HG02623 (cell line): ENCODE measurements at regions not wholly inside any gene's neighbourhood (a gene's known extent, or its start where the extent isn't known, plus 50 kb on each side); places are given as distances from the start of the nearest gene placed in this dataset.

Experiments used
- ATAC-seq: cut with Tn5 transposase; IDR thresholded peaks from one replicate; pipeline ENCODE4 v1.9.1; 2021; ENCODE audit warnings: moderate library complexity; ENCODE audit not compliant: unreplicated experiment

DNA sequence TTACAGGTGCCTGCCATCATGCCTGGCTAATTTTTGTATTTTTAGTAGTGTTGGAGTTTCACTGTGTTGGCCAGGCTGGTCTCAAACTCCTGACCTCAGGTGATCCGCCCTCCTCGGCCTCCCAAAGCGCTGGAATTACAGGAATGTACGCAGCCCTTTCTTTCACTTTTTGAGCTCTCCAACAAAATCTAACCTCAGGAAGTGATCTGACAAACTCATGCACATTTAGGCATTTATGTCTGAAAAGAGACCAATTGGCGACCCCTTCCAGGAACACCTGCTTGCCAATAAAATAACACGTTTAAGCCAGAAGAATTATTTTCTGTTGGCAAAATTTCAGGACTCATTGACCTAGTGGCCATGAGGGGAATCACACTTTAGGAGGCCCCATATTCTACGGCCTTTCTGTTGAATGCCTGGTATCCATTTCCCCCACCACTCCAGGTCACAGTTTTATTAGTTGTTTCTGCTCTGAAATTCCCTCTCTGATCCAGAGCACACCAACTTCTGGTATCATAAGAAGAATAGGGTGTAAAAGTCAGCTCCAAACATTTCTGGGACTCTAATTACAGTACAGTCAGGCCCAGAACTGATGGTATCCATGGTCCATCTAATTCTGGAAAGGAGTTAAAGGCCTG is 65.8 kb upstream of the FRMD4A start:
- ATAC-seq = no peak

GRCh38 chr10:14394179-14394578 is 63.5 kb upstream of the FRMD4A start:
- no peak for ATAC-seq

DNA sequence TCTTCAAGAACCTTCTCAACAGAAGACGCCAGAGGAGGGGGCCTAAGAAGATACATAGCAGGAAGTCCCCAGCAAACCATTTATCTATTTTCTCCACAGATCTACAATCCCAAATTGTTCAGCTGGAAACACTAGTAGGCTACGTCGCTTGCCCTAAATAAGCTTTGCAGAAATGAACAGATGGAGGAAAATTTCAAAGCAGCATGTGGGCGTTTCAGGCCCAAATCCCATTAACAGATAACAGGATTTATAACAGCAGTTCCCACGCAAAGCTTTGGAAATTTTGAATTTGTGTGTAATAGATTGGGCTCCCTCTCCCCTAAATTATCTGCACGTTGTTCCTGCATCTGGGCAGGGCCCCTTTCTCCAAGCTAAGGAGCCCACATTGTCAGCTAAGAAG is 60.6 kb upstream of the FRMD4A start:
- no peak for ATAC-seq

- peak; percentile 81 for ATAC-seq
Observed at GRCh38 chr10:14389981-14390590, 59.4 kb upstream of the FRMD4A start.

DNA sequence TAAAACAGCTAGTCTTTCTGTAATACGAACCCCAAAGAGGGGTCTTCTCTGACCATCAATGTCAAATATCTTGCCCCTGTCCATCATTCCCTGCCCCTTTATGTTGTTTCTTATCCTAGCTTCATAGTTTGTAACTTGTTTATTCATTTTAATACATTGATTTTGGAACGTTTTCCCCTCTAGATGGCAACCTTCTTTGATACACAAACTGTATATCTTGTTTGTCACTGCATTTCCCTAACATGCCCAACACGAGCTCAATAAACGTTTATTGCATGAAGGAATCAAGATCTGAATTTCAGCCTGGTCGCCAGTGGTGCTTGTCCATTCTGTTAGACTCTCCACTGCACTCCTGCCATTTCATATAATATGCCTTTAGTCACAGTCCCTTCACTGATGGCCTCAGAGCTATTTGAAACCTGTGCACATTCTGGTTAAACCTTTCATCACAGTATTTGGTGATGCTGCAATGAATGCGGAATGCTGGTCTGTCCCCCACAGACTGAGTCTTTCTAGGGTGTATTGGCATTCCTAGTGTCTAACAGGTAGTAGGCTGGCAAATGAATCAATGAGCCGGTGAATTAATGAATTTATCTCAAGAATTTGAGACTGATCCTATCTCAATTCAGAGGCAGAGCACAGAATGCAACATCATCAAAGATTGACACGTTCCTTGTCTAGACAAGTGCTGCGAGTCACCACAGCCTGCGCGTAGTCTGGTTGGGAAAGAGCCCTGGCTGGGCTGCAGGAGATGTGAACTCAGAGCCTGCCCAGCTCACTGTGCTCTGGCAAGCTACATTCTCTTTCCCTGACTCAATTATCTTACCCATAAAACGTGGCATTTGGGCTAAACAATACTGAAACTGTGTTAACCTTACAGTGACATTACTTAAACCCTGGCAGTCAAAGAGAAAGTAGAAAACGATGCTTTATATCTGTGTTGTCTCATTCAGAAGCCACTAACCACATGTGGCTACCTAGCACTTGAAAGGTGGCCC is 55.2 kb upstream of the FRMD4A start:
- no peak for ATAC-seq

GRCh38 chr10:14384915-14385314 is 54.2 kb upstream of the FRMD4A start:
- no peak for ATAC-seq

GRCh38 chr10:14384116-14384730 is 53.5 kb upstream of the FRMD4A start:
- no peak for ATAC-seq

GRCh38 chr10:14383266-14383665 is 52.5 kb upstream of the FRMD4A start:
- no peak for ATAC-seq

- no peak for ATAC-seq
Observed at GRCh38 chr10:14382531-14382930, 51.8 kb upstream of the FRMD4A start.

DNA sequence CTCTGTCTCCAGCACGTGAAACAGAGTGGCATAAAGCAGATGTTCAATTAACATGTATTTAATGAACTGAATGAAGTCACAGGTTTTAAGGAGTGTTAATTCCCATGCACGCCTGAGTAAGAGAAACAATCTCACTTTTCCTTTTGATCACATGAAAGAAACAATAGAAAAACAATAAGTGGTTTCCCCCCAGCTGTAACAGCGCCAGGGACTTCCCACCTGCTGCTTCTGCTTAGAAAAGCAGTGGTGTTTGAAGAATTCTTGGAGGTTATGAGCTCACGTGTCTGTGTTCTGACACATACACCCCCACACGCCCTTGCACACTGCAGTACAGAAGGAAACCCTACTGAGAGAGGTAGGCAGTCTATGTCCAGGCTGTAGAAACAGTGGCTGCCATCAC is 51.3 kb upstream of the FRMD4A start:
- peak; percentile 63 for ATAC-seq

- ATAC-seq = no peak
Observed at GRCh38 chr10:14381475-14381874, 50.8 kb upstream of the FRMD4A start.

GRCh38 chr10:14380746-14381145 is 50.0 kb upstream of the FRMD4A start:
- ATAC-seq = no peak
